Upper lobe of right lung (tissue), 1 donor: ENCODE measurements at regions not wholly inside any gene's neighbourhood (a gene's known extent, or its start where the extent isn't known, plus 50 kb on each side); places are given as distances from the start of the nearest gene placed in this dataset.

Experiments used
- ATAC-seq: fragments of 200-7000 bp; cut with Tn5 transposase; one replicate; pipeline ENCODE4 v1.9.1; 2020; ENCODE audit warnings: mild to moderate bottlenecking, moderate library complexity
- DNase-seq: peaks from one replicate; pipeline ENCODE4 v3.0.0-alpha.2; 2020
- H3K27ac ChIP-seq: fragments of 200-600 bp; one replicate; pipeline ENCODE4 v1.8.0; 2022
- H3K27me3 ChIP-seq: fragments of 200-600 bp; one replicate; pipeline ENCODE4 v1.8.0; 2022; ENCODE audit warnings: mild to moderate bottlenecking
- H3K36me3 ChIP-seq: fragments of 200-600 bp; one replicate; pipeline ENCODE4 v1.8.0; 2022
- H3K4me1 ChIP-seq: fragments of 200-600 bp; one replicate; pipeline ENCODE4 v1.8.0; 2022
- H3K4me3 ChIP-seq: fragments of 200-600 bp; one replicate; pipeline ENCODE4 v1.8.0; 2022; ENCODE audit warnings: mild to moderate bottlenecking
- H3K9me3 ChIP-seq: fragments of 200-600 bp; one replicate; pipeline ENCODE4 v1.8.0; 2022
- intact Hi-C: fragments of 100-400 bp; cut with DNase I; formaldehyde crosslinking; loops from one replicate; pipeline ENCODE4 v1.11.0; 2022
- TF ChIP-seq, protein P1 (sequence below): fragments of 200-600 bp; IDR thresholded peaks from one replicate; pipeline ENCODE4 v1.8.0; 2022; ENCODE audit warnings: antibody characterized with exemption
- donor health status: DM: no; HTN: yes; CAD: no; lungs with severe emphysema.

DNA sequence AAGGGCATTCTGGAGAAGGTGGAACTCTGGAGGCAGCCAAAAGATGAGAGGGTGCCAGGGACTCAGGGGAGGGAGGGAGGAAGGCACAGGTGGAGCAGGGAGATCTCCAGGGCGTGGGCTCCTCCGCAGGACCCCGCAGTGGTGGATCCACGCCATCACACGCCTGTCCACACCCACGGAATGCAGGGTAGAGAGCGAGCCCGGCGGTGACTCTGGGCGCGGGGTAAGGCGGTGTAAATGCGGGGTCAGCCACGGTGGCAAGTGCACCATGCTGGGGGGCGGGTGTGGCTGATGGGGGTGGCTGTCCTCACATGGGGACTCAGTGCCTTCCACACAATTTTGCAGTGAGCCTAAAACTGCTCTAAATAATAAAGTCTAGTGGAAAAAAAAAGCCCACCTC lies 105.1 kb upstream of the TTC34 start:
- no peak overlapping the region for H3K27ac ChIP-seq
- DNase-seq (no peak), ATAC-seq (no peak)
- no peaks in the 10 kb centered on the region for H3K36me3 ChIP-seq
- H3K4me3 ChIP-seq: no peak overlapping the region
- intact Hi-C loops: no loop called here
- no peaks in the 10 kb centered on the region for H3K4me1 ChIP-seq
- H3K9me3 ChIP-seq: no peaks in the 10 kb centered on the region
- TF ChIP-seq, protein P1, sequence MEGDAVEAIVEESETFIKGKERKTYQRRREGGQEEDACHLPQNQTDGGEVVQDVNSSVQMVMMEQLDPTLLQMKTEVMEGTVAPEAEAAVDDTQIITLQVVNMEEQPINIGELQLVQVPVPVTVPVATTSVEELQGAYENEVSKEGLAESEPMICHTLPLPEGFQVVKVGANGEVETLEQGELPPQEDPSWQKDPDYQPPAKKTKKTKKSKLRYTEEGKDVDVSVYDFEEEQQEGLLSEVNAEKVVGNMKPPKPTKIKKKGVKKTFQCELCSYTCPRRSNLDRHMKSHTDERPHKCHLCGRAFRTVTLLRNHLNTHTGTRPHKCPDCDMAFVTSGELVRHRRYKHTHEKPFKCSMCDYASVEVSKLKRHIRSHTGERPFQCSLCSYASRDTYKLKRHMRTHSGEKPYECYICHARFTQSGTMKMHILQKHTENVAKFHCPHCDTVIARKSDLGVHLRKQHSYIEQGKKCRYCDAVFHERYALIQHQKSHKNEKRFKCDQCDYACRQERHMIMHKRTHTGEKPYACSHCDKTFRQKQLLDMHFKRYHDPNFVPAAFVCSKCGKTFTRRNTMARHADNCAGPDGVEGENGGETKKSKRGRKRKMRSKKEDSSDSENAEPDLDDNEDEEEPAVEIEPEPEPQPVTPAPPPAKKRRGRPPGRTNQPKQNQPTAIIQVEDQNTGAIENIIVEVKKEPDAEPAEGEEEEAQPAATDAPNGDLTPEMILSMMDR: no peak
- H3K27me3 ChIP-seq: peaks cover 24% of the 10 kb centered on the region

DNA sequence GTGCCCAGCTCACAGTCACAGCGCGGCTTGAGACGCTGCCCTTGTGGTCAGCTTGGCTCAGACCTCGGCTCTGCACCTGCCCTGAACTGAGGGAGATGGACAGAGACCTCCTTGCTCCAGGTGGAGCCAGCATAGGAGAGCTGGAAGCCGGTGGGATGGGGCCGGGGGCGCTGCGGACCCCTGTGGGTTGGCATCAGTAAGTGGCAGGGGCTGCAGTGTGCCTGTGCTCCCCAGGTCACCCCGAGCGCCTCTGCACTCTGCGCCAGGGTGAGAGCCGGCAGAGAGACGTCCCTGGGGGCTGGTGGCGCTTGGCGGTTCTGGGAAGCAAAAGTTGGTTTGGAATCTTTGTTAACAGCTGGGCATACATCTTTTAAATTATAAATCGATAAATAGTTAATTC lies 105.6 kb upstream of the TTC34 start:
- H3K9me3 ChIP-seq: no peaks in the 10 kb centered on the region
- ATAC-seq (no peak), DNase-seq (no peak)
- H3K27me3 ChIP-seq: peaks cover 24% of the 10 kb centered on the region
- H3K4me1 ChIP-seq: no peaks in the 10 kb centered on the region
- TF ChIP-seq, protein P1: no peak
- H3K36me3 ChIP-seq: no peaks in the 10 kb centered on the region
- intact Hi-C loops: no loop called here
- no peak overlapping the region for H3K4me3 ChIP-seq
- H3K27ac ChIP-seq: no peak overlapping the region

DNA sequence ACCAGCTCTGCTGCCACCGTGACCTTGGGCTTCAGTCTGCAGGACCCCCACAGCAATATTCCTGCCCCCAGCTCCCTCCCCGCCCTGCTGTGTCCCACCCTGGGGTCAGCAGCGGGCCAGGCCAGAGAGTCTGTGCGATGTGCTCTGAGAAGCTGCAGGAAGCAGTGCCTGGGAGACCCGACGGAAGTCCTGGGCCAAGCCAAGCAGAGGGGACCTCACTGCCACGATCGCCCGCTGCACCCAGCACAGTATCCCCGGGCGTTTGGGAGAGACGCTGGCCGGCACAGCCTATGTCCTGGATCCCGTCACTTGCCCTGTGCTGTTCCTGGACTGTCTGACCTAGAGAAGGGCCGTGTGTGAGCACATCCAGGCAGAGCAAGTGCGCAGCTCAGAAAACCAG lies 106.6 kb upstream of the TTC34 start:
- intact Hi-C loops: no loop called here
- no peaks in the 10 kb centered on the region for H3K4me1 ChIP-seq
- no peak overlapping the region for H3K27ac ChIP-seq
- no peaks in the 10 kb centered on the region for H3K36me3 ChIP-seq
- H3K27me3 ChIP-seq: peaks cover 24% of the 10 kb centered on the region
- no peak overlapping the region for H3K4me3 ChIP-seq
- TF ChIP-seq, protein P1: no peak
- H3K9me3 ChIP-seq: no peaks in the 10 kb centered on the region
- ATAC-seq: no peak
- no peak for DNase-seq

DNA sequence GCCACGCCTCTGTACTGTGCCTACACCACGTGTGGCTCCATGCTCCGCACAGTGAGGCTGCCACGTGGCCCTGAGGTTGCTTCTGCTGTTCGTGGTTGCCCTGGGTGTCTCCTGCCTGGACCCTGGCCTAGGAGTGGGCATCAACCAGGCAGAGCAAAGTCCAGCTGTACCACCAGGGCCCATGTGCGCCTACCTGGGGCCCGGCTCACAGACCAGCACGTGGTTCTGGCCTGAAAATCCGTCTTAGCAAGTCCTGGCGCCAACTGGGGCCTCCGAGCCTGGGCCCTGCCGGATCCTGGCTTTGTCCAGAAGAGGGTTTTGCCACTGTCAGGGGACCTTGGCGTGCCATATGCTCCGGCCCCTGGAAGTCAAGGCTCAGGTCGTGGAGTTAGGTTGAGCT lies 107.1 kb upstream of the TTC34 start:
- no peaks in the 10 kb centered on the region for H3K9me3 ChIP-seq
- H3K4me1 ChIP-seq: no peaks in the 10 kb centered on the region
- peaks cover 24% of the 10 kb centered on the region for H3K27me3 ChIP-seq
- no peak for ATAC-seq
- no peak overlapping the region for H3K27ac ChIP-seq
- intact Hi-C loops: no loop called here
- no peak for DNase-seq
- TF ChIP-seq, protein P1: no peak
- no peaks in the 10 kb centered on the region for H3K36me3 ChIP-seq
- no peak overlapping the region for H3K4me3 ChIP-seq

DNA sequence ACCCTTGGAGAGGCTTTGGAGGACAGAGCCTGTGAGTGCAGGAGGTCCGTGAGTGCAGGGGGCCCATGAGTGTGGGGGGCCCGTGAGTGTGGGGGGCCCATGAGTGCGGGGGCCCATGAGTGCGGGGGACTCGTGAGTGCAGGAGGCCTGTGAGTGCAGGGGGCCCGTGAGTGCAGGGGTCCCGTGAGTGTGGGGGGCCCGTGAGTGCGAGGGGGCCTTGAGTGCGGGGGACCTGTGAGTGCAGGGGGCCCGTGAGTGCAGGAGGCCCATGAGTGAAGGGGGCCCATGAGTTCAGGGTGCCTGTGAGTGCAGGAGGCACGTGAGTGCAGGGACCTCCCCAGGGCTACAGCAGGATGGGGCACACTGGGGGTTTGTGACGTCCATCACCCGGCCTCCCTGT lies 108.3 kb upstream of the TTC34 start:
- H3K27me3 ChIP-seq: peaks cover 13% of the 10 kb centered on the region
- H3K9me3 ChIP-seq: no peaks in the 10 kb centered on the region
- DNase-seq (no peak), ATAC-seq (no peak)
- H3K27ac ChIP-seq: no peak overlapping the region
- intact Hi-C loops: no loop called here
- no peak overlapping the region for H3K4me3 ChIP-seq
- TF ChIP-seq, protein P1: no peak
- no peaks in the 10 kb centered on the region for H3K36me3 ChIP-seq
- no peaks in the 10 kb centered on the region for H3K4me1 ChIP-seq

DNA sequence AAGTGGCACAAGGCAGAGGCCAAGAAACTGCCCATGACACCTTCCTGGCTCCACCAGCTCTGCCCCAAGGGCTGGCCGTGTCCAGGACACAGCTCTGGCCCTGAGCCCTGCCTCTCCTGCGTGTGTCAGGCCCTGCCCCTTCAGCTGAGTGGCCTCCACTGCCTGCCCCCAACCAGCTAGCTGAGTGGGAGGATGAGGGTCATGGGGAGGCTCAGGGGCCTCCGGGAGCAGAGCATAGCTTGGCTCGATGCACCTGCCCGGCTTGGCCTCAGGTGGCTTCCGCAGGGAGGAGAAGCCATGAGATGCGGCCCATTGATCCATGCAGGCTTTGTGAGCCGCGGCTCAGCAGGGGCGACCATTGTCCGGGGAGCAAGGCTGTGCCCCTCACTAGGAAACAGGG lies 108.7 kb upstream of the TTC34 start:
- no peaks in the 10 kb centered on the region for H3K9me3 ChIP-seq
- no peaks in the 10 kb centered on the region for H3K36me3 ChIP-seq
- no peak for DNase-seq
- intact Hi-C loops: no loop called here
- H3K27me3 ChIP-seq: peaks cover 10% of the 10 kb centered on the region
- H3K4me1 ChIP-seq: no peaks in the 10 kb centered on the region
- TF ChIP-seq, protein P1: no peak
- no peak for ATAC-seq
- no peak overlapping the region for H3K27ac ChIP-seq
- H3K4me3 ChIP-seq: no peak overlapping the region
